Peyer's patch (tissue), 4 donors: ENCODE measurements at regions not wholly inside any gene's neighbourhood (a gene's known extent, or its start where the extent isn't known, plus 50 kb on each side); places are given as distances from the start of the nearest gene placed in this dataset.

ENCODE experiments used
- CTCF ChIP-seq, 6 experiments: fragments of 450-650 bp in 4 of 6; fragments of 200-600 bp in 2 of 6; sonication (generic) in 1 of 6; IDR thresholded peaks; one replicate each; pipeline ENCODE4 v1.5.1; 2017 to 2019; ENCODE audit warnings: antibody characterized with exemption in 6 of 6, mild to moderate bottlenecking in 3 of 6, moderate library complexity in 1 of 6
- POLR2A ChIP-seq, 2 donors: fragments of 450-650 bp; IDR thresholded peaks; one replicate each; pipeline ENCODE4 v1.5.1; 2017; ENCODE audit warnings: antibody characterized with exemption in 2 of 2, mild to moderate bottlenecking in 2 of 2, moderate library complexity in 2 of 2

GRCh38 chr4:14259936-14260335 is 632.4 kb upstream of the BOD1L1 start:
- TF ChIP-seq CTCF (IDR thresholded peaks at IDR 0.05) (no peak), POLR2A (IDR thresholded peaks at IDR 0.05) (no peak)
